K562 (cell line): ENCODE measurements at regions not wholly inside any gene's neighbourhood (a gene's known extent, or its start where the extent isn't known, plus 50 kb on each side); places are given as distances from the start of the nearest gene placed in this dataset.

Experiments
- DPF2 ChIP-seq: fragments of 450-650 bp; IDR thresholded peaks from 2 replicates; pipeline ENCODE4 v1.6.1; 2016
- MXI1 ChIP-seq: IDR thresholded peaks from 2 replicates; pipeline ENCODE4 v1.6.1; 2011; ENCODE audit warnings: low read depth, mild to moderate bottlenecking, improper control_type of control experiment, low read length
- POLR2A ChIP-seq: fragments of 450-650 bp; conservative IDR thresholded peaks from 2 replicates; pipeline ENCODE4 v1.6.1; 2016
- ZBTB1 ChIP-seq: sonication (generic); formaldehyde crosslinking; IDR thresholded peaks from 2 replicates; pipeline ENCODE4 v1.8.1; 2023; ENCODE audit warnings: missing genetic modification reagents, low read depth, mild to moderate bottlenecking, borderline replicate concordance
- ZNF124 ChIP-seq: sonication (generic); formaldehyde crosslinking; IDR thresholded peaks from 2 replicates; pipeline ENCODE4 v1.8.1; 2022; ENCODE audit warnings: missing genetic modification reagents
- TF ChIP-seq, protein P1 (sequence below): fragments of 450-650 bp; IDR thresholded peaks from 2 replicates; pipeline ENCODE4 v1.6.1; 2016; ENCODE audit warnings: mild to moderate bottlenecking, moderate library complexity
- TF ChIP-seq, protein P2 (sequence below): IDR thresholded peaks from 2 replicates; pipeline ENCODE4 v1.6.1; 2011; ENCODE audit warnings: borderline replicate concordance, low read depth, mild to moderate bottlenecking, moderate library complexity, low read length; ENCODE audit not compliant: insufficient read depth, poor library complexity, severe bottlenecking
- TF ChIP-seq, protein P3 (sequence below), 3 experiments: IDR thresholded peaks in 2 of 3; conservative IDR thresholded peaks in 1 of 3; 2 replicates each; pipeline ENCODE4 v1.5.1; 2011 to 2012; ENCODE audit warnings: low read length in 3 of 3, mild to moderate bottlenecking in 3 of 3, control low read depth in 2 of 3, improper control_type of control experiment in 1 of 3, inconsistent platforms in 1 of 3, low read depth in 1 of 3, mixed read lengths in 1 of 3, moderate library complexity in 1 of 3; ENCODE audit not compliant: insufficient read depth in 2 of 3
- TF ChIP-seq, protein P4 (sequence below): fragments of 450-650 bp; formaldehyde crosslinking; IDR thresholded peaks from 2 replicates; pipeline ENCODE4 v1.4.0; 2020; ENCODE audit warnings: mild to moderate bottlenecking
- TF ChIP-seq, protein P5 (sequence below): fragments of 450-650 bp; formaldehyde crosslinking; conservative IDR thresholded peaks from 2 replicates; pipeline ENCODE4 v1.4.0; 2022; ENCODE audit warnings: mild to moderate bottlenecking, missing genetic modification characterization

DNA sequence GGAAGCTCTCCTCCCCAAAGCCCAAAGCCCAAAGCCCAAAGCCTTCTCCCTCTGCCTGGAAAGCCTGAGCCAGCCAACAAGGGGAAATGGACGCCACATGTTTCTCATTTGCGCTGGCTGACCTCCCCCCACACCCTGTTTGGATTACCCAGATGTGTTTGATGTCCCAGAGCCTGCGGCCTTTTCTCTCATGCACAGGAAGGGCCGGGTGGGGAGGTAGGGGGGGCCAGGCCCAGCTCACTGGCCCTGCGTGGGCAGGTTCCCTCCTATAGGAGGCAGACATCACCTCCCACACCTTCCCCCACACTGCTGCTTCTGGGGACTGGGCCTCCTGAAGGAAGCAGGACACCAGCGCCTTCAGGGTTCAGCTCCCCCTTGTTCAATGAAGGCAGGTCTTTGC, 116.3 kb downstream of the NAV1 start (continued):
- TF ChIP-seq, protein P1, sequence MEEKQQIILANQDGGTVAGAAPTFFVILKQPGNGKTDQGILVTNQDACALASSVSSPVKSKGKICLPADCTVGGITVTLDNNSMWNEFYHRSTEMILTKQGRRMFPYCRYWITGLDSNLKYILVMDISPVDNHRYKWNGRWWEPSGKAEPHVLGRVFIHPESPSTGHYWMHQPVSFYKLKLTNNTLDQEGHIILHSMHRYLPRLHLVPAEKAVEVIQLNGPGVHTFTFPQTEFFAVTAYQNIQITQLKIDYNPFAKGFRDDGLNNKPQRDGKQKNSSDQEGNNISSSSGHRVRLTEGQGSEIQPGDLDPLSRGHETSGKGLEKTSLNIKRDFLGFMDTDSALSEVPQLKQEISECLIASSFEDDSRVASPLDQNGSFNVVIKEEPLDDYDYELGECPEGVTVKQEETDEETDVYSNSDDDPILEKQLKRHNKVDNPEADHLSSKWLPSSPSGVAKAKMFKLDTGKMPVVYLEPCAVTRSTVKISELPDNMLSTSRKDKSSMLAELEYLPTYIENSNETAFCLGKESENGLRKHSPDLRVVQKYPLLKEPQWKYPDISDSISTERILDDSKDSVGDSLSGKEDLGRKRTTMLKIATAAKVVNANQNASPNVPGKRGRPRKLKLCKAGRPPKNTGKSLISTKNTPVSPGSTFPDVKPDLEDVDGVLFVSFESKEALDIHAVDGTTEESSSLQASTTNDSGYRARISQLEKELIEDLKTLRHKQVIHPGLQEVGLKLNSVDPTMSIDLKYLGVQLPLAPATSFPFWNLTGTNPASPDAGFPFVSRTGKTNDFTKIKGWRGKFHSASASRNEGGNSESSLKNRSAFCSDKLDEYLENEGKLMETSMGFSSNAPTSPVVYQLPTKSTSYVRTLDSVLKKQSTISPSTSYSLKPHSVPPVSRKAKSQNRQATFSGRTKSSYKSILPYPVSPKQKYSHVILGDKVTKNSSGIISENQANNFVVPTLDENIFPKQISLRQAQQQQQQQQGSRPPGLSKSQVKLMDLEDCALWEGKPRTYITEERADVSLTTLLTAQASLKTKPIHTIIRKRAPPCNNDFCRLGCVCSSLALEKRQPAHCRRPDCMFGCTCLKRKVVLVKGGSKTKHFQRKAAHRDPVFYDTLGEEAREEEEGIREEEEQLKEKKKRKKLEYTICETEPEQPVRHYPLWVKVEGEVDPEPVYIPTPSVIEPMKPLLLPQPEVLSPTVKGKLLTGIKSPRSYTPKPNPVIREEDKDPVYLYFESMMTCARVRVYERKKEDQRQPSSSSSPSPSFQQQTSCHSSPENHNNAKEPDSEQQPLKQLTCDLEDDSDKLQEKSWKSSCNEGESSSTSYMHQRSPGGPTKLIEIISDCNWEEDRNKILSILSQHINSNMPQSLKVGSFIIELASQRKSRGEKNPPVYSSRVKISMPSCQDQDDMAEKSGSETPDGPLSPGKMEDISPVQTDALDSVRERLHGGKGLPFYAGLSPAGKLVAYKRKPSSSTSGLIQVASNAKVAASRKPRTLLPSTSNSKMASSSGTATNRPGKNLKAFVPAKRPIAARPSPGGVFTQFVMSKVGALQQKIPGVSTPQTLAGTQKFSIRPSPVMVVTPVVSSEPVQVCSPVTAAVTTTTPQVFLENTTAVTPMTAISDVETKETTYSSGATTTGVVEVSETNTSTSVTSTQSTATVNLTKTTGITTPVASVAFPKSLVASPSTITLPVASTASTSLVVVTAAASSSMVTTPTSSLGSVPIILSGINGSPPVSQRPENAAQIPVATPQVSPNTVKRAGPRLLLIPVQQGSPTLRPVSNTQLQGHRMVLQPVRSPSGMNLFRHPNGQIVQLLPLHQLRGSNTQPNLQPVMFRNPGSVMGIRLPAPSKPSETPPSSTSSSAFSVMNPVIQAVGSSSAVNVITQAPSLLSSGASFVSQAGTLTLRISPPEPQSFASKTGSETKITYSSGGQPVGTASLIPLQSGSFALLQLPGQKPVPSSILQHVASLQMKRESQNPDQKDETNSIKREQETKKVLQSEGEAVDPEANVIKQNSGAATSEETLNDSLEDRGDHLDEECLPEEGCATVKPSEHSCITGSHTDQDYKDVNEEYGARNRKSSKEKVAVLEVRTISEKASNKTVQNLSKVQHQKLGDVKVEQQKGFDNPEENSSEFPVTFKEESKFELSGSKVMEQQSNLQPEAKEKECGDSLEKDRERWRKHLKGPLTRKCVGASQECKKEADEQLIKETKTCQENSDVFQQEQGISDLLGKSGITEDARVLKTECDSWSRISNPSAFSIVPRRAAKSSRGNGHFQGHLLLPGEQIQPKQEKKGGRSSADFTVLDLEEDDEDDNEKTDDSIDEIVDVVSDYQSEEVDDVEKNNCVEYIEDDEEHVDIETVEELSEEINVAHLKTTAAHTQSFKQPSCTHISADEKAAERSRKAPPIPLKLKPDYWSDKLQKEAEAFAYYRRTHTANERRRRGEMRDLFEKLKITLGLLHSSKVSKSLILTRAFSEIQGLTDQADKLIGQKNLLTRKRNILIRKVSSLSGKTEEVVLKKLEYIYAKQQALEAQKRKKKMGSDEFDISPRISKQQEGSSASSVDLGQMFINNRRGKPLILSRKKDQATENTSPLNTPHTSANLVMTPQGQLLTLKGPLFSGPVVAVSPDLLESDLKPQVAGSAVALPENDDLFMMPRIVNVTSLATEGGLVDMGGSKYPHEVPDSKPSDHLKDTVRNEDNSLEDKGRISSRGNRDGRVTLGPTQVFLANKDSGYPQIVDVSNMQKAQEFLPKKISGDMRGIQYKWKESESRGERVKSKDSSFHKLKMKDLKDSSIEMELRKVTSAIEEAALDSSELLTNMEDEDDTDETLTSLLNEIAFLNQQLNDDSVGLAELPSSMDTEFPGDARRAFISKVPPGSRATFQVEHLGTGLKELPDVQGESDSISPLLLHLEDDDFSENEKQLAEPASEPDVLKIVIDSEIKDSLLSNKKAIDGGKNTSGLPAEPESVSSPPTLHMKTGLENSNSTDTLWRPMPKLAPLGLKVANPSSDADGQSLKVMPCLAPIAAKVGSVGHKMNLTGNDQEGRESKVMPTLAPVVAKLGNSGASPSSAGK: 0 out of 2 replicates have a peak, but pooled peaks have one; percentile 23
- TF ChIP-seq, protein P2, sequence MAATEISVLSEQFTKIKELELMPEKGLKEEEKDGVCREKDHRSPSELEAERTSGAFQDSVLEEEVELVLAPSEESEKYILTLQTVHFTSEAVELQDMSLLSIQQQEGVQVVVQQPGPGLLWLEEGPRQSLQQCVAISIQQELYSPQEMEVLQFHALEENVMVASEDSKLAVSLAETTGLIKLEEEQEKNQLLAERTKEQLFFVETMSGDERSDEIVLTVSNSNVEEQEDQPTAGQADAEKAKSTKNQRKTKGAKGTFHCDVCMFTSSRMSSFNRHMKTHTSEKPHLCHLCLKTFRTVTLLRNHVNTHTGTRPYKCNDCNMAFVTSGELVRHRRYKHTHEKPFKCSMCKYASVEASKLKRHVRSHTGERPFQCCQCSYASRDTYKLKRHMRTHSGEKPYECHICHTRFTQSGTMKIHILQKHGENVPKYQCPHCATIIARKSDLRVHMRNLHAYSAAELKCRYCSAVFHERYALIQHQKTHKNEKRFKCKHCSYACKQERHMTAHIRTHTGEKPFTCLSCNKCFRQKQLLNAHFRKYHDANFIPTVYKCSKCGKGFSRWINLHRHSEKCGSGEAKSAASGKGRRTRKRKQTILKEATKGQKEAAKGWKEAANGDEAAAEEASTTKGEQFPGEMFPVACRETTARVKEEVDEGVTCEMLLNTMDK: peak; percentile 46
- TF ChIP-seq ZNF124 (CRISPR knock-in tag) (no peak), ZBTB1 (CRISPR knock-in tag) (0 out of 2 replicates have a peak, but pooled peaks have one; percentile 23), DPF2 (0 out of 2 replicates have a peak, but pooled peaks have one; percentile 23), POLR2A (no peak), MXI1 (no peak)
- TF ChIP-seq, protein P3, sequence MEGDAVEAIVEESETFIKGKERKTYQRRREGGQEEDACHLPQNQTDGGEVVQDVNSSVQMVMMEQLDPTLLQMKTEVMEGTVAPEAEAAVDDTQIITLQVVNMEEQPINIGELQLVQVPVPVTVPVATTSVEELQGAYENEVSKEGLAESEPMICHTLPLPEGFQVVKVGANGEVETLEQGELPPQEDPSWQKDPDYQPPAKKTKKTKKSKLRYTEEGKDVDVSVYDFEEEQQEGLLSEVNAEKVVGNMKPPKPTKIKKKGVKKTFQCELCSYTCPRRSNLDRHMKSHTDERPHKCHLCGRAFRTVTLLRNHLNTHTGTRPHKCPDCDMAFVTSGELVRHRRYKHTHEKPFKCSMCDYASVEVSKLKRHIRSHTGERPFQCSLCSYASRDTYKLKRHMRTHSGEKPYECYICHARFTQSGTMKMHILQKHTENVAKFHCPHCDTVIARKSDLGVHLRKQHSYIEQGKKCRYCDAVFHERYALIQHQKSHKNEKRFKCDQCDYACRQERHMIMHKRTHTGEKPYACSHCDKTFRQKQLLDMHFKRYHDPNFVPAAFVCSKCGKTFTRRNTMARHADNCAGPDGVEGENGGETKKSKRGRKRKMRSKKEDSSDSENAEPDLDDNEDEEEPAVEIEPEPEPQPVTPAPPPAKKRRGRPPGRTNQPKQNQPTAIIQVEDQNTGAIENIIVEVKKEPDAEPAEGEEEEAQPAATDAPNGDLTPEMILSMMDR (IDR thresholded peaks at IDR 0.05 in 2 of 3, conservative IDR thresholded peaks at IDR 0.05 in 1 of 3; ENCODE audit: insufficient read depth in 2 of 3, low read depth in 1 of 3, low read length in 3 of 3): peak; percentile 17 to 36 (median 34); a peak in 3 of 6 replicates
- TF ChIP-seq, protein P4, sequence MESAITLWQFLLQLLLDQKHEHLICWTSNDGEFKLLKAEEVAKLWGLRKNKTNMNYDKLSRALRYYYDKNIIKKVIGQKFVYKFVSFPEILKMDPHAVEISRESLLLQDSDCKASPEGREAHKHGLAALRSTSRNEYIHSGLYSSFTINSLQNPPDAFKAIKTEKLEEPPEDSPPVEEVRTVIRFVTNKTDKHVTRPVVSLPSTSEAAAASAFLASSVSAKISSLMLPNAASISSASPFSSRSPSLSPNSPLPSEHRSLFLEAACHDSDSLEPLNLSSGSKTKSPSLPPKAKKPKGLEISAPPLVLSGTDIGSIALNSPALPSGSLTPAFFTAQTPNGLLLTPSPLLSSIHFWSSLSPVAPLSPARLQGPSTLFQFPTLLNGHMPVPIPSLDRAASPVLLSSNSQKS (CRISPR knock-in tag): no peak
- TF ChIP-seq, protein P5, sequence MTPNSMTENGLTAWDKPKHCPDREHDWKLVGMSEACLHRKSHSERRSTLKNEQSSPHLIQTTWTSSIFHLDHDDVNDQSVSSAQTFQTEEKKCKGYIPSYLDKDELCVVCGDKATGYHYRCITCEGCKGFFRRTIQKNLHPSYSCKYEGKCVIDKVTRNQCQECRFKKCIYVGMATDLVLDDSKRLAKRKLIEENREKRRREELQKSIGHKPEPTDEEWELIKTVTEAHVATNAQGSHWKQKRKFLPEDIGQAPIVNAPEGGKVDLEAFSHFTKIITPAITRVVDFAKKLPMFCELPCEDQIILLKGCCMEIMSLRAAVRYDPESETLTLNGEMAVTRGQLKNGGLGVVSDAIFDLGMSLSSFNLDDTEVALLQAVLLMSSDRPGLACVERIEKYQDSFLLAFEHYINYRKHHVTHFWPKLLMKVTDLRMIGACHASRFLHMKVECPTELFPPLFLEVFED (CRISPR knock-in tag): no peak
